NCI-H345 (cell line): ENCODE measurements at regions not wholly inside any gene's neighbourhood (a gene's known extent, or its start where the extent isn't known, plus 50 kb on each side); places are given as distances from the start of the nearest gene placed in this dataset.

Experiments used
- DNase-seq: peaks from one replicate; lab custom pipeline; 2025; lab: John Stamatoyannopoulos, UW

GRCh38 chr20:21033817-21034216 is 72.3 kb downstream of the LINC00237 start:
- DNase-seq: no peak

GRCh38 chr20:21031666-21032065 is 74.5 kb downstream of the LINC00237 start:
- DNase-seq: no peak

- DNase-seq: no peak
Observed at GRCh38 chr20:21029341-21029740, 76.8 kb downstream of the LINC00237 start.

GRCh38 chr20:21028921-21029320 is 77.2 kb downstream of the LINC00237 start:
- no peak for DNase-seq

GRCh38 chr20:21028436-21028835 is 77.7 kb downstream of the LINC00237 start:
- DNase-seq: no peak

GRCh38 chr20:21027569-21027968 is 78.6 kb downstream of the LINC00237 start:
- DNase-seq: peak; percentile 11

GRCh38 chr20:21026951-21027350 is 79.2 kb downstream of the LINC00237 start:
- DNase-seq: peak; percentile 7

GRCh38 chr20:21024420-21024819 is 81.7 kb downstream of the LINC00237 start:
- DNase-seq: no peak

GRCh38 chr20:21022925-21023324 is 83.2 kb downstream of the LINC00237 start:
- DNase-seq: no peak

- DNase-seq: no peak
Observed at GRCh38 chr20:21021472-21021790, 84.7 kb downstream of the LINC00237 start.

GRCh38 chr20:21020659-21021471 is 85.3 kb downstream of the LINC00237 start:
- no peak for DNase-seq

GRCh38 chr20:21019814-21020658 is 86.1 kb downstream of the LINC00237 start:
- no peak for DNase-seq

GRCh38 chr20:21019468-21019813 is 86.7 kb downstream of the LINC00237 start:
- DNase-seq: no peak

GRCh38 chr20:21018576-21018975 is 87.6 kb downstream of the LINC00237 start:
- DNase-seq: no peak

- DNase-seq: no peak
Observed at GRCh38 chr20:21017528-21018085, 88.6 kb downstream of the LINC00237 start.

- DNase-seq: no peak
Observed at GRCh38 chr20:21016751-21017150, 89.4 kb downstream of the LINC00237 start.

- no peak for DNase-seq
Observed at GRCh38 chr20:21014528-21014927, 91.6 kb downstream of the LINC00237 start.

GRCh38 chr20:21008951-21009350 is 97.2 kb downstream of the LINC00237 start:
- DNase-seq: no peak

GRCh38 chr20:21006611-21007010 is 99.5 kb downstream of the LINC00237 start:
- no peak for DNase-seq

GRCh38 chr20:21004386-21005076 is 101.6 kb downstream of the LINC00237 start:
- DNase-seq: no peak

GRCh38 chr20:21003902-21004301 is 102.3 kb downstream of the LINC00237 start:
- no peak for DNase-seq

GRCh38 chr20:21002486-21002885 is 103.7 kb downstream of the LINC00237 start:
- DNase-seq: no peak
